ENCODE measurements at regions not wholly inside any gene's neighbourhood (a gene's known extent, or its start where the extent isn't known, plus 50 kb on each side); places are given as distances from the start of the nearest gene placed in this dataset.

- no peak overlapping the region for H3K4me3 ChIP-seq
- intact Hi-C loops (cut with DNase I; ENCODE audit: low total_unique reads) (no loop called here), in situ Hi-C loops (cut with MboI; ENCODE audit: low pct_ligation_motif_present in 1 of 4, low pct_unique_long_range_greater_than_20kb in 1 of 4, low sequenced_read_pairs in 3 of 4) (no loop called here)
- 64 to 69% methylated on average over 4 of the region's 4 CpGs for whole genome bisulfite sequencing, 2 donors (ENCODE audit: low coverage in 1 of 2)
- H3K9me3 ChIP-seq = no peaks in the 10 kb centered on the region
- no peaks in the 10 kb centered on the region for H3K27me3 ChIP-seq
- H3K27ac ChIP-seq = no peak overlapping the region
- H3K36me3 ChIP-seq = no peaks in the 10 kb centered on the region
- TF ChIP-seq EP300 (IDR thresholded peaks at IDR 0.05; ENCODE audit: low read depth) (no peak), POLR2A (IDR thresholded peaks at IDR 0.05) (no peak), POLR2AphosphoS5 (IDR thresholded peaks at IDR 0.05) (no peak), CTCF (IDR thresholded peaks at IDR 0.05) (no peak)
- no peaks in the 10 kb centered on the region for H3K4me1 ChIP-seq
- DNase-seq = no peak
These were observed 494.1 kb downstream of the CENPC start for GRCh38 chr4:67051000-67051789.

GRCh38 chr4:67049446-67049845, 495.9 kb downstream of the CENPC start:
- DNase-seq = no peak
- Histone ChIP-seq H3K4me3 (no peak overlapping the region), H3K27ac (no peak overlapping the region), H3K4me1 (no peaks in the 10 kb centered on the region), H3K36me3 (no peaks in the 10 kb centered on the region), H3K9me3 (no peaks in the 10 kb centered on the region), H3K27me3 (no peaks in the 10 kb centered on the region)
- WGBS, 2 donors (ENCODE audit: low coverage in 1 of 2) = 49 to 53% methylated on average over 2 of the region's 2 CpGs
- intact Hi-C loops (cut with DNase I; ENCODE audit: low total_unique reads) (no loop called here), in situ Hi-C loops (cut with MboI; ENCODE audit: low pct_ligation_motif_present in 1 of 4, low pct_unique_long_range_greater_than_20kb in 1 of 4, low sequenced_read_pairs in 3 of 4) (no loop called here)
- TF ChIP-seq POLR2A (IDR thresholded peaks at IDR 0.05) (no peak), CTCF (IDR thresholded peaks at IDR 0.05) (no peak), EP300 (IDR thresholded peaks at IDR 0.05; ENCODE audit: low read depth) (no peak), POLR2AphosphoS5 (IDR thresholded peaks at IDR 0.05) (no peak)

DNA sequence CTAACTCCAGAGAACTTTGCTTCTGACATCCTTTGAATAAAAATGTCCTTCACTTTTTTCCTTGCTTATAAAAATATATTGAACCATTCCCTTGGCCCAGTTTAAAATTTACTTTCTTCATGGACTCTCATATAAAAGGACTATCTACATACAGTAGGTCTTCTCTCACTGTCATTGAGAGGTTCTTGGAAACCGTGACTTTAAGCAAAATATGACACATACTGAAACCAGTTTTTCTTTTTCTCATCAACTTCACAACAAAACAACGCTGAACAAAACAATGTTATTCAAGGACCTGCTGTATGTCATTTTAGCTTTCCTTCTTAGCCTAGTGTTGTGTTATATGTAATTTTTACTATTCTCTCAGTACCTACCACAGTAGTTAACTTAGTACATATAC, 496.8 kb downstream of the CENPC start:
- DNase-seq = no peak
- no peaks in the 10 kb centered on the region for H3K4me1 ChIP-seq
- H3K27me3 ChIP-seq = no peaks in the 10 kb centered on the region
- TF ChIP-seq POLR2A (IDR thresholded peaks at IDR 0.05) (no peak), POLR2AphosphoS5 (IDR thresholded peaks at IDR 0.05) (no peak), CTCF (IDR thresholded peaks at IDR 0.05) (no peak)
- no peaks in the 10 kb centered on the region for H3K9me3 ChIP-seq
- in situ Hi-C loops (cut with MboI; ENCODE audit: low pct_ligation_motif_present in 1 of 4, low pct_unique_long_range_greater_than_20kb in 1 of 4, low sequenced_read_pairs in 3 of 4) = no loop called here
- intact Hi-C loops (cut with DNase I; ENCODE audit: low total_unique reads) = no loop called here
- no peak overlapping the region for H3K4me3 ChIP-seq
- WGBS, 2 donors (ENCODE audit: low coverage in 1 of 2) = 31 to 43% methylated on average over 2 of the region's 2 CpGs
- H3K27ac ChIP-seq = no peak overlapping the region
- H3K36me3 ChIP-seq = no peaks in the 10 kb centered on the region

- in situ Hi-C loops (cut with MboI; ENCODE audit: low pct_ligation_motif_present in 1 of 4, low pct_unique_long_range_greater_than_20kb in 1 of 4, low sequenced_read_pairs in 3 of 4) = no loop called here
- no peak for DNase-seq
- intact Hi-C loops (cut with DNase I; ENCODE audit: low total_unique reads) = no loop called here
- H3K27ac ChIP-seq = no peak overlapping the region
- H3K4me1 ChIP-seq = no peaks in the 10 kb centered on the region
- H3K27me3 ChIP-seq = no peaks in the 10 kb centered on the region
- TF ChIP-seq CTCF (IDR thresholded peaks at IDR 0.05) = no peak
- no peak for TF ChIP-seq POLR2AphosphoS5 (IDR thresholded peaks at IDR 0.05)
- TF ChIP-seq EP300 (IDR thresholded peaks at IDR 0.05; ENCODE audit: low read depth) = no peak
- TF ChIP-seq POLR2A (IDR thresholded peaks at IDR 0.05) = no peak
- no peaks in the 10 kb centered on the region for H3K36me3 ChIP-seq
- no peak overlapping the region for H3K4me3 ChIP-seq
- H3K9me3 ChIP-seq = no peaks in the 10 kb centered on the region
- 55 to 79% methylated on average over 2 of the region's 2 CpGs for WGBS, 2 donors (ENCODE audit: low coverage in 1 of 2)
These were observed 505.0 kb downstream of the CENPC start for GRCh38 chr4:67040315-67040714.
